ENCODE measurements at regions not wholly inside any gene's neighbourhood (a gene's known extent, or its start where the extent isn't known, plus 50 kb on each side); places are given as distances from the start of the nearest gene placed in this dataset.

GRCh38 chr18:39699340-39699964 lies 2133.9 kb upstream of the CELF4 start:
- no peak for TF ChIP-seq CTCF (IDR thresholded peaks at IDR 0.05; ENCODE audit: extremely low read depth, insufficient read depth, missing control alignments)
- in situ Hi-C loops (cut with MboI; ENCODE audit: low pct_unique_long_range_greater_than_20kb, low sequenced_read_pairs, unreplicated experiment) = no loop called here
- DNase-seq (ENCODE audit: low spot score) = no peak

GRCh38 chr18:39698436-39698835 lies 2132.8 kb upstream of the CELF4 start:
- no peak for TF ChIP-seq CTCF (IDR thresholded peaks at IDR 0.05; ENCODE audit: extremely low read depth, insufficient read depth, missing control alignments)
- no peak for DNase-seq (ENCODE audit: low spot score)
- in situ Hi-C loops (cut with MboI; ENCODE audit: low pct_unique_long_range_greater_than_20kb, low sequenced_read_pairs, unreplicated experiment) = no loop called here

GRCh38 chr18:39693359-39693758 lies 2127.8 kb upstream of the CELF4 start:
- in situ Hi-C loops (cut with MboI; ENCODE audit: low pct_unique_long_range_greater_than_20kb, low sequenced_read_pairs, unreplicated experiment) = no loop called here
- TF ChIP-seq CTCF (IDR thresholded peaks at IDR 0.05; ENCODE audit: extremely low read depth, insufficient read depth, missing control alignments) = no peak
- DNase-seq (ENCODE audit: low spot score) = no peak

- in situ Hi-C loops (cut with MboI; ENCODE audit: low pct_unique_long_range_greater_than_20kb, low sequenced_read_pairs, unreplicated experiment) = no loop called here
- TF ChIP-seq CTCF (IDR thresholded peaks at IDR 0.05; ENCODE audit: extremely low read depth, insufficient read depth, missing control alignments) = no peak
- no peak for DNase-seq (ENCODE audit: low spot score)
Observed at GRCh38 chr18:39692367-39693015, 2126.9 kb upstream of the CELF4 start.

DNA sequence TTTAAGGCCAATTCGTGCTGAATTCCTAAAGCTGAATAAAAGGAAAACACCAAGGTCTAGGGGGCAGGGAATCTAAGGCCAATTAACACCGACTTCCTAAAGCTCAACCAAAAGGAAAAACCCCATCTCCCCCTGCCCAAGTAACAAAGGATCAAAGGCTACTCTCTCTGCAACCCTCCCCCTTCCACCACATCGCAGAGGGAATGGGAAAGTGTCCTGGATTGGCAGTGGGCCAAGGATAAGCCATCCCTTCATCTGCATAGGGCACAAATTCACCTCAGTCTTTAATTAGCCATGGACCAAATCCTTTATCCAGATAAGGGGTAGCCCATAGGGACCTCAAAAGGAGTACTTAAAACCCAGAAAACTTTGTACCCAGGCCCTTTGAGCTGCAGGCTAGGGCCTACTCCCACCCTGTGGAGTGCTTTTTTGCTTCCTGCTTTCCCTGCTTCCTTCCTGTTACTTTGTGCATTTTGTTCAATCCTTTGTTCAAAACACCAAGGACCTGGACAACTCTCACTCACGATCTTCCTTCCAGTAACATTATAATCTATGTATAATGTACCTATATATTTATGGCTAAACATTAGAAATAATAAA lies 2119.8 kb upstream of the CELF4 start:
- no peak for TF ChIP-seq CTCF (IDR thresholded peaks at IDR 0.05; ENCODE audit: extremely low read depth, insufficient read depth, missing control alignments)
- DNase-seq (ENCODE audit: low spot score) = no peak
- in situ Hi-C loops (cut with MboI; ENCODE audit: low pct_unique_long_range_greater_than_20kb, low sequenced_read_pairs, unreplicated experiment) = no loop called here

DNA sequence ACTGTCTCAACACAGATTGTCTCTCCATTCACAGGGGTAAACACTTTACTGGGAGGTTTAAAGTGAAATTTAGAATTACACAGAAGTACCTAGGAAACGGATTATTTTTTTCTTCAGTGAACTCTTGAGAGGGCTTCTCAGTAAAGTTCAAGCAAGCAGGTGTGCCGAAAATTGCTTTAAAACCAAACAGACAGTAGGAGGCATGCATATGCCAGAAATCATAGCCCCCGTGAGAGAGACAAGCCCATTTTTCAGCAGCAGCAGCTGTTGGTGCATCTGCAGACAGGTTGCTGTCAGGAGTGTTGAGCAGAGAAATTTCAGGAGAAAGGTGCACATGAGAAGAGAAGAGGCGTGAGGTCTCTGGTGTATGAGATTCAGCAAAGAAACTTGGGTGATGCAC lies 2115.5 kb upstream of the CELF4 start:
- no peak for TF ChIP-seq CTCF (IDR thresholded peaks at IDR 0.05; ENCODE audit: extremely low read depth, insufficient read depth, missing control alignments)
- in situ Hi-C loops (cut with MboI; ENCODE audit: low pct_unique_long_range_greater_than_20kb, low sequenced_read_pairs, unreplicated experiment) = no loop called here
- DNase-seq (ENCODE audit: low spot score) = no peak
